ENCODE measurements at regions not wholly inside any gene's neighbourhood (a gene's known extent, or its start where the extent isn't known, plus 50 kb on each side); places are given as distances from the start of the nearest gene placed in this dataset.

DNA sequence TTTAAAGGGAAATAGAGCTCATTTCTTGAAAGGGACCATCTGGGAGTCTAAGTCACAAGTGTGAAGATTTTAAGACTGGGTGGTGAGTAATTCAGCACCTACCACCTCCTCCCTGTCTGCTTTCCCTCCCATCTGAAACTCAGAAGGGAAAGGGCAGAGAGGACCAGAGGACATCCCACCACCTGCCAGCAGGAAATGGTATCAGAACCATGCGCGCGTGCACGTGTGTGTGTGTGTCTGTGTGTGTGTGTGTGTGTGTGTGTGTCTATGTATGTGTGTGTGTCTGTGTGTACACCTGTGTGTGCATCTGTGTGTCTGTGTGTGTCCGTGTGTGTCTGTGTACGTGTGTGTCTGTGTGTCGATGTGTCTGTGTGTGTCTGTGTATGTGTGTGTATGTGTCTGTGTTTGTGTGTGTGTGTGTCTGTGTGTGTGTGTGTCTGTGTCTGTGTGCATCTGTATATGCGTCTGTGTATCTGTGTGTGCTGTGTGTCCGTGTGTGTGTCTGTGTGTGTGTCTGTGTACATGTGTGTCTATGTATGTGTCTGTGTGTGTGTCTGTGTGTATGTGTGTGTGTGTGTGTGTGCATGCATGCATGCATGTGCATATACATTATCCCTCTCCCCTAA, 76.8 kb downstream of the ZFP36L2 start (continued):
- TF ChIP-seq ATF3 (IDR thresholded peaks at IDR 0.05): no peak
- no peak for TF ChIP-seq HNF4A (conservative IDR thresholded peaks at IDR 0.05)
- TF ChIP-seq SP1 (IDR thresholded peaks at IDR 0.05): no peak
- TF ChIP-seq RXRA (IDR thresholded peaks at IDR 0.05): no peak
- TF ChIP-seq YY1 (IDR thresholded peaks at IDR 0.05): no peak
- no peak for TF ChIP-seq ZBTB33 (IDR thresholded peaks at IDR 0.05)

GRCh38 chr2:43146083-43146482, 80.3 kb downstream of the ZFP36L2 start:
- H3K4me1 ChIP-seq (ENCODE audit: control insufficient read depth in 4 of 4, insufficient read depth in 4 of 4, low read length in 3 of 4): peaks cover 0 to 8% (median 2%) of the 10 kb centered on the region in 4 donors
- WGBS: 84% methylated on average over 5 of the region's 5 CpGs
- TF ChIP-seq SP1 (IDR thresholded peaks at IDR 0.05): no peak
- H3K27ac ChIP-seq (ENCODE audit: low read depth in 1 of 2, low read length in 2 of 2): no peak overlapping the region
- H3K9me3 ChIP-seq (ENCODE audit: control insufficient read depth in 4 of 4, low read length in 3 of 4): no peaks in the 10 kb centered on the region
- no peak overlapping the region for H3K9ac ChIP-seq (ENCODE audit: low read depth in 1 of 2, low read length in 2 of 2)
- no peak for DNase-seq (ENCODE audit: low spot score)
- H3K4me3 ChIP-seq (ENCODE audit: low read depth in 1 of 3, low read length in 3 of 3): no peak overlapping the region
- no peaks in the 10 kb centered on the region for H3K36me3 ChIP-seq (ENCODE audit: control insufficient read depth in 4 of 4, insufficient read depth in 3 of 4, low read depth in 1 of 4, low read length in 3 of 4)
- H3K27me3 ChIP-seq (ENCODE audit: control insufficient read depth in 4 of 4, insufficient read depth in 4 of 4, low read length in 3 of 4): no peaks in the 10 kb centered on the region

- TF ChIP-seq ZBTB33 (IDR thresholded peaks at IDR 0.05) (no peak), RAD21 (IDR thresholded peaks at IDR 0.05) (peak; percentile 46 to 64), HNF4G (IDR thresholded peaks at IDR 0.05) (peak; percentile 29), TAF1 (conservative IDR thresholded peaks at IDR 0.05) (no peak), JUND (IDR thresholded peaks at IDR 0.05) (peak in 1 of 2 donors; percentile 45), ATF3 (IDR thresholded peaks at IDR 0.05) (peak; percentile 44), REST (IDR thresholded peaks at IDR 0.05) (no peak), EGR1 (IDR thresholded peaks at IDR 0.05; ENCODE audit: low read depth in 2 of 2) (no peak), HNF4A (conservative IDR thresholded peaks at IDR 0.05) (peak; percentile 69 to 74), SP1 (IDR thresholded peaks at IDR 0.05) (peak; percentile 69), GABPA (IDR thresholded peaks at IDR 0.05 in 1 of 2, conservative IDR thresholded peaks at IDR 0.05 in 1 of 2) (no peak), YY1 (IDR thresholded peaks at IDR 0.05) (peak; percentile 40), RXRA (IDR thresholded peaks at IDR 0.05) (peak; percentile 82 to 86), FOXA2 (IDR thresholded peaks at IDR 0.05) (no peak)
- TF ChIP-seq, protein P1, sequence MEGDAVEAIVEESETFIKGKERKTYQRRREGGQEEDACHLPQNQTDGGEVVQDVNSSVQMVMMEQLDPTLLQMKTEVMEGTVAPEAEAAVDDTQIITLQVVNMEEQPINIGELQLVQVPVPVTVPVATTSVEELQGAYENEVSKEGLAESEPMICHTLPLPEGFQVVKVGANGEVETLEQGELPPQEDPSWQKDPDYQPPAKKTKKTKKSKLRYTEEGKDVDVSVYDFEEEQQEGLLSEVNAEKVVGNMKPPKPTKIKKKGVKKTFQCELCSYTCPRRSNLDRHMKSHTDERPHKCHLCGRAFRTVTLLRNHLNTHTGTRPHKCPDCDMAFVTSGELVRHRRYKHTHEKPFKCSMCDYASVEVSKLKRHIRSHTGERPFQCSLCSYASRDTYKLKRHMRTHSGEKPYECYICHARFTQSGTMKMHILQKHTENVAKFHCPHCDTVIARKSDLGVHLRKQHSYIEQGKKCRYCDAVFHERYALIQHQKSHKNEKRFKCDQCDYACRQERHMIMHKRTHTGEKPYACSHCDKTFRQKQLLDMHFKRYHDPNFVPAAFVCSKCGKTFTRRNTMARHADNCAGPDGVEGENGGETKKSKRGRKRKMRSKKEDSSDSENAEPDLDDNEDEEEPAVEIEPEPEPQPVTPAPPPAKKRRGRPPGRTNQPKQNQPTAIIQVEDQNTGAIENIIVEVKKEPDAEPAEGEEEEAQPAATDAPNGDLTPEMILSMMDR (IDR thresholded peaks at IDR 0.05; ENCODE audit: low read depth, low read length, missing input control): no peak
- peak overlapping the region in 1 of 2 donors; percentile 31 for H3K27ac ChIP-seq (ENCODE audit: low read depth in 1 of 2, low read length in 2 of 2)
Observed at GRCh38 chr2:43144263-43144662, 82.1 kb downstream of the ZFP36L2 start.

More at GRCh38 chr2:43144263-43144662, 82.1 kb downstream of the ZFP36L2 start:
- Histone ChIP-seq H3K27me3 (ENCODE audit: control insufficient read depth in 4 of 4, insufficient read depth in 4 of 4, low read length in 3 of 4) (no peaks in the 10 kb centered on the region), H3K4me3 (ENCODE audit: low read depth in 1 of 3, low read length in 3 of 3) (no peak overlapping the region), H3K9me3 (ENCODE audit: control insufficient read depth in 4 of 4, low read length in 3 of 4) (no peaks in the 10 kb centered on the region), H3K4me1 (ENCODE audit: control insufficient read depth in 4 of 4, insufficient read depth in 4 of 4, low read length in 3 of 4) (peaks cover 0 to 8% (median 2%) of the 10 kb centered on the region in 4 donors), H3K36me3 (ENCODE audit: control insufficient read depth in 4 of 4, insufficient read depth in 3 of 4, low read depth in 1 of 4, low read length in 3 of 4) (no peaks in the 10 kb centered on the region), H3K9ac (ENCODE audit: low read depth in 1 of 2, low read length in 2 of 2) (no peak overlapping the region)
- WGBS: 32% methylated on average over 2 of the region's 2 CpGs
- DNase-seq (ENCODE audit: low spot score): no peak

Measured in liver (tissue), 8 donors.